GM19025 (cell line): ENCODE measurements at regions not wholly inside any gene's neighbourhood (a gene's known extent, or its start where the extent isn't known, plus 50 kb on each side); places are given as distances from the start of the nearest gene placed in this dataset.

Experiments
- ATAC-seq: cut with Tn5 transposase; IDR thresholded peaks from one replicate; pipeline ENCODE4 v1.9.1; 2021; ENCODE audit warnings: mild to moderate bottlenecking, low read depth, moderate library complexity; ENCODE audit not compliant: unreplicated experiment

GRCh38 chr9:515665-516064 lies 301.0 kb downstream of the DOCK8 start:
- ATAC-seq: no peak

- no peak for ATAC-seq
Measured at GRCh38 chr9:517993-518392, 303.3 kb downstream of the DOCK8 start.

GRCh38 chr9:518540-518939 lies 303.9 kb downstream of the DOCK8 start:
- no peak for ATAC-seq

GRCh38 chr9:519579-519978 lies 304.9 kb downstream of the DOCK8 start:
- no peak for ATAC-seq

- no peak for ATAC-seq
Measured at GRCh38 chr9:520302-520701, 305.6 kb downstream of the DOCK8 start.

- no peak for ATAC-seq
Measured at GRCh38 chr9:522190-522589, 307.5 kb downstream of the DOCK8 start.

- no peak for ATAC-seq
Measured at GRCh38 chr9:522658-523057, 308.0 kb downstream of the DOCK8 start.

- ATAC-seq: no peak
Measured at GRCh38 chr9:523444-523843, 308.8 kb downstream of the DOCK8 start.

- no peak for ATAC-seq
Measured at GRCh38 chr9:524008-524407, 309.3 kb downstream of the DOCK8 start.

GRCh38 chr9:526904-527591 lies 312.4 kb downstream of the DOCK8 start:
- ATAC-seq: no peak

GRCh38 chr9:529731-530130 lies 311.8 kb upstream of the DMRT1 start:
- no peak for ATAC-seq

GRCh38 chr9:530681-531080 lies 310.8 kb upstream of the DMRT1 start:
- no peak for ATAC-seq

- no peak for ATAC-seq
Measured at GRCh38 chr9:532707-533106, 308.8 kb upstream of the DMRT1 start.

- ATAC-seq: no peak
Measured at GRCh38 chr9:534886-535285, 306.6 kb upstream of the DMRT1 start.

- ATAC-seq: no peak
Measured at GRCh38 chr9:535356-535755, 306.1 kb upstream of the DMRT1 start.

- no peak for ATAC-seq
Measured at GRCh38 chr9:536597-537511, 304.6 kb upstream of the DMRT1 start.

- ATAC-seq: no peak
Measured at GRCh38 chr9:543478-543877, 298.0 kb upstream of the DMRT1 start.

- ATAC-seq: no peak
Measured at GRCh38 chr9:545480-545879, 296.0 kb upstream of the DMRT1 start.

GRCh38 chr9:546235-546634 lies 295.3 kb upstream of the DMRT1 start:
- no peak for ATAC-seq

GRCh38 chr9:546797-547223 lies 294.7 kb upstream of the DMRT1 start:
- no peak for ATAC-seq

- no peak for ATAC-seq
Measured at GRCh38 chr9:547314-547713, 294.2 kb upstream of the DMRT1 start.

- no peak for ATAC-seq
Measured at GRCh38 chr9:549455-549997, 292.0 kb upstream of the DMRT1 start.
